Right lobe of liver (tissue), 6 donors: ENCODE measurements at regions not wholly inside any gene's neighbourhood (a gene's known extent, or its start where the extent isn't known, plus 50 kb on each side); places are given as distances from the start of the nearest gene placed in this dataset.

Source experiments
- ATAC-seq, 4 donors: fragments of 200-7000 bp; cut with Tn5 transposase; one replicate each; pipeline ENCODE4 v1.9.1; 2020; ENCODE audit warnings: mild to moderate bottlenecking in 4 of 4, moderate library complexity in 4 of 4
- DNase-seq, 3 donors: peaks; one replicate each; pipeline ENCODE4 v3.0.0-alpha.2; 2020
- H3K27ac ChIP-seq, 3 donors: fragments of 200-600 bp; one replicate each; pipeline ENCODE4 v1.8.0; 2022
- H3K27me3 ChIP-seq, 2 donors: fragments of 200-600 bp; one replicate each; pipeline ENCODE4 v1.8.0; 2022
- H3K36me3 ChIP-seq, 4 donors: fragments of 200-600 bp; sonication (generic) in 1 of 4; one replicate each; pipeline versions ENCODE4 v1.5.1 to v1.8.0; 2017 to 2022; ENCODE audit warnings: control low read depth in 1 of 4
- H3K4me1 ChIP-seq, 4 donors: fragments of 200-600 bp; sonication (generic) in 1 of 4; one replicate each; pipeline versions ENCODE4 v1.5.1 to v1.8.0; 2017 to 2022; ENCODE audit warnings: control low read depth in 1 of 4
- H3K4me3 ChIP-seq, 3 donors: fragments of 200-600 bp; one replicate each; pipeline ENCODE4 v1.8.0; 2022
- H3K9me3 ChIP-seq, 4 donors: fragments of 200-600 bp; sonication (generic) in 1 of 4; one replicate each; pipeline versions ENCODE4 v1.5.1 to v1.8.0; 2017 to 2022; ENCODE audit warnings: control low read depth in 1 of 4
- POLR2A ChIP-seq: fragments of 450-650 bp; IDR thresholded peaks from one replicate; pipeline ENCODE4 v1.6.1; 2017; ENCODE audit warnings: antibody characterized with exemption, mild to moderate bottlenecking
- WGBS: methylation state at CpG from one replicate; pipeline ENCODE4 v1.1.6; 2018; ENCODE audit warnings: low coverage, low lambda C conversion rate; ENCODE audit not compliant: insufficient coverage; ENCODE audit errors: missing lambda C conversion rate; 5-methylcytosine and 5-hydroxymethylcytosine counted together
- intact Hi-C, 2 donors: fragments of 100-400 bp; cut with DNase I; formaldehyde crosslinking; loops; one replicate each; pipeline versions ENCODE4 v1.11.2 to v1.14.1; 2022
- TF ChIP-seq, protein P1 (sequence below), 4 donors: fragments of 200-600 bp in 3 of 4; fragments of 450-650 bp in 1 of 4; IDR thresholded peaks; one replicate each; pipeline versions ENCODE4 v1.5.1 to v1.8.0; 2016 to 2022; ENCODE audit warnings: antibody characterized with exemption in 4 of 4, mild to moderate bottlenecking in 2 of 4
- donor health status: DM: no; HTN: yes; CAD: no.
- donor health status: DM: no; HTN: no; CAD: no.
- donor health status: DM: no; HTN: no; CAD: no.
- donor health status: DM: no; HTN: yes; CAD: no.
- donor health status: DM: no; HTN: yes; CAD: no.

DNA sequence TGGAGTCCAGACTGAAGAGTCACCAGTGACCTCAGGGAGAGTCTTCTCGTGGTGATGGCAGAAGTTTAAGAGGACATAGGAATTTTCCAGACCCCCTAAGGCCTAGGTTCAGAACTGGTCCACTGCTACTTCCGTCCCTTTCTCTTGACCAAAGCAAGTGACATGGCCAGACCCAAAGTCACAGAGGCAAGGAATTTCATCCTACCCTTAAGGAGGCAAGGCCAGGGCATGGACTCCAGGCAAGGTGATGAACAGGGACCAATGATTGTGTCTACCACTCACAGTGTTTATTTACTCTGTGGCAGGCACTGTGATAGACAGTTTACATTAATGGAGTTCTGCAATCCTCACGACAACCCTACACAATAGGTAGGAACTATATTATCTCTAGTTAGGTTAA is 265.1 kb downstream of the GLI2 start:
- no peaks in the 10 kb centered on the region for H3K36me3 ChIP-seq
- no peak for DNase-seq
- H3K9me3 ChIP-seq: no peaks in the 10 kb centered on the region
- H3K27ac ChIP-seq: no peak overlapping the region
- H3K4me1 ChIP-seq: no peaks in the 10 kb centered on the region
- TF ChIP-seq, protein P1, sequence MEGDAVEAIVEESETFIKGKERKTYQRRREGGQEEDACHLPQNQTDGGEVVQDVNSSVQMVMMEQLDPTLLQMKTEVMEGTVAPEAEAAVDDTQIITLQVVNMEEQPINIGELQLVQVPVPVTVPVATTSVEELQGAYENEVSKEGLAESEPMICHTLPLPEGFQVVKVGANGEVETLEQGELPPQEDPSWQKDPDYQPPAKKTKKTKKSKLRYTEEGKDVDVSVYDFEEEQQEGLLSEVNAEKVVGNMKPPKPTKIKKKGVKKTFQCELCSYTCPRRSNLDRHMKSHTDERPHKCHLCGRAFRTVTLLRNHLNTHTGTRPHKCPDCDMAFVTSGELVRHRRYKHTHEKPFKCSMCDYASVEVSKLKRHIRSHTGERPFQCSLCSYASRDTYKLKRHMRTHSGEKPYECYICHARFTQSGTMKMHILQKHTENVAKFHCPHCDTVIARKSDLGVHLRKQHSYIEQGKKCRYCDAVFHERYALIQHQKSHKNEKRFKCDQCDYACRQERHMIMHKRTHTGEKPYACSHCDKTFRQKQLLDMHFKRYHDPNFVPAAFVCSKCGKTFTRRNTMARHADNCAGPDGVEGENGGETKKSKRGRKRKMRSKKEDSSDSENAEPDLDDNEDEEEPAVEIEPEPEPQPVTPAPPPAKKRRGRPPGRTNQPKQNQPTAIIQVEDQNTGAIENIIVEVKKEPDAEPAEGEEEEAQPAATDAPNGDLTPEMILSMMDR (IDR thresholded peaks at IDR 0.05): no peak
- no peak for TF ChIP-seq POLR2A
- no peak for ATAC-seq
- H3K27me3 ChIP-seq: no peaks in the 10 kb centered on the region
- intact Hi-C loops: no loop called here
- WGBS: 49% methylated on average over 2 of the region's 3 CpGs
- no peak overlapping the region for H3K4me3 ChIP-seq

DNA sequence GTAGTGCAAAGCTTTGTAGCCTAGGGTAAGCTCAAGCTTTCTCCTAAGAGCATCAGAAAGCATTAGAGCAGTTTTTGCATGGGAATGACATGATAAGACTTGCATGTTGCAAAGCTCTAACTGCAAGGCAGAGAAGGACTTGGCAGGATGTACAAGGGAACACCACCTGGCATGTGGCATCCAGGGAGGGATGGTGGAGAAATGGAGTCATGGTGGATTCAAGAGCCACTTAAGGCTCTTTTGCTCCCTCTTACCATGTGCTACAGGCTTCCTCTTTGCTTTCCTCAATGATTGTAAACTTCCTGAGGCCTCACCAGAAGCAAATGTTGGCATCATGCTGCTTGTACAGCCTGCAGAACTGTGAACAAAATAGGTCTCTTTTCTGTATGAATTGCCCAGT is 266.0 kb downstream of the GLI2 start:
- intact Hi-C loops: no loop called here
- DNase-seq (no peak), ATAC-seq (no peak)
- TF ChIP-seq, protein P1 (IDR thresholded peaks at IDR 0.05): no peak
- no peak for TF ChIP-seq POLR2A
- no peaks in the 10 kb centered on the region for H3K9me3 ChIP-seq
- no peaks in the 10 kb centered on the region for H3K4me1 ChIP-seq
- no peaks in the 10 kb centered on the region for H3K27me3 ChIP-seq
- no peaks in the 10 kb centered on the region for H3K36me3 ChIP-seq
- no peak overlapping the region for H3K4me3 ChIP-seq
- H3K27ac ChIP-seq: no peak overlapping the region

- H3K27me3 ChIP-seq: no peaks in the 10 kb centered on the region
- TF ChIP-seq POLR2A: no peak
- TF ChIP-seq, protein P1 (IDR thresholded peaks at IDR 0.05): no peak
- no peaks in the 10 kb centered on the region for H3K36me3 ChIP-seq
- no peaks in the 10 kb centered on the region for H3K4me1 ChIP-seq
- ATAC-seq: no peak
- no peak for DNase-seq
- no peak overlapping the region for H3K4me3 ChIP-seq
- H3K9me3 ChIP-seq: no peaks in the 10 kb centered on the region
- WGBS: 0% methylated on average over 1 of the region's 1 CpG
- no peak overlapping the region for H3K27ac ChIP-seq
- intact Hi-C loops: no loop called here
Measured at GRCh38 chr2:121002597-121002996, 266.9 kb downstream of the GLI2 start.

GRCh38 chr2:121003391-121003790 is 267.7 kb downstream of the GLI2 start:
- H3K4me1 ChIP-seq: no peaks in the 10 kb centered on the region
- H3K9me3 ChIP-seq: no peaks in the 10 kb centered on the region
- H3K4me3 ChIP-seq: no peak overlapping the region
- 44% methylated on average over 5 of the region's 5 CpGs for WGBS
- DNase-seq (no peak), ATAC-seq (no peak)
- no peaks in the 10 kb centered on the region for H3K27me3 ChIP-seq
- TF ChIP-seq, protein P1 (IDR thresholded peaks at IDR 0.05): no peak
- TF ChIP-seq POLR2A: no peak
- H3K36me3 ChIP-seq: no peaks in the 10 kb centered on the region
- no peak overlapping the region for H3K27ac ChIP-seq
- intact Hi-C loops: no loop called here

DNA sequence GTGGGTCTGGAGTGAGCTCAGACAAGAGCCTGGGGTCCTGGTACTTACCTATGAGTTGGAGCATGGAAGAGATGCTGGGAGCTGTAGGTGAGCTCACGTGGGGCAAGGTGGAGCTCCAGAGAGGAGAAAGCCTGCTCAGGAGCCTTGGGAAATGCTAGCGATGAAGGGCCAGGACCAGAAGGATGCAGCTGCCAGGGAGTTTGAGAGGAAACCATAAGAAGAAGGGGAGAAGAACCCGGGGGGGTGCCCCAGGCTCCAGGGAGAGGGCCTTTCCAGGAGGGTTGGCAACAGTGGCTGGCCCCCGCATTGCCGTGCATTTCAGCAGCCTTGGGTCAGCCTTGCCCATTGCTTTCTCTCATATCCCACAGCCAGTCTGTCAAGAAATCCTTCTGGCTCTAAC is 268.7 kb downstream of the GLI2 start:
- no peaks in the 10 kb centered on the region for H3K4me1 ChIP-seq
- intact Hi-C loops: no loop called here
- no peak for TF ChIP-seq POLR2A
- TF ChIP-seq, protein P1 (IDR thresholded peaks at IDR 0.05): no peak
- DNase-seq (no peak), ATAC-seq (no peak)
- H3K27ac ChIP-seq: no peak overlapping the region
- no peaks in the 10 kb centered on the region for H3K9me3 ChIP-seq
- H3K36me3 ChIP-seq: no peaks in the 10 kb centered on the region
- H3K4me3 ChIP-seq: no peak overlapping the region
- no peaks in the 10 kb centered on the region for H3K27me3 ChIP-seq
- 58% methylated on average over 5 of the region's 5 CpGs for WGBS
